Naive thymus-derived CD4-positive, alpha-beta T cell (primary cell): ENCODE measurements at regions not wholly inside any gene's neighbourhood (a gene's known extent, or its start where the extent isn't known, plus 50 kb on each side); places are given as distances from the start of the nearest gene placed in this dataset.

Experiments used
- ATAC-seq: fragments of 150-1000 bp; cut with Tn5 transposase; 2 replicates; pipeline ENCODE4 v1.10.0; 2021; ENCODE audit warnings: mild to moderate bottlenecking, moderate library complexity
- CTCF ChIA-PET: fragments of 350-600 bp; sonication (Branson Sonifier 250); formaldehyde crosslinking; loops from one replicate; lab custom pipeline; 2021; ENCODE audit warnings: antibody characterized with exemption; lab: Charles Lee
- POLR2A ChIA-PET: fragments of 350-600 bp; sonication (Branson Sonifier 250); formaldehyde crosslinking; loops from one replicate; lab custom pipeline; 2021; ENCODE audit warnings: antibody characterized with exemption, inconsistent platforms; lab: Charles Lee
- DNase-seq, 9 donors: peaks; one replicate each; pipeline versions ENCODE4 v3.0.0 to v3.0.0-alpha.2; 2020 to 2022; ENCODE audit warnings: mixed read lengths in 1 of 9
- H3K27ac ChIP-seq: one replicate; pipeline ENCODE4 v1.7.0; 2013; ENCODE audit warnings: mild to moderate bottlenecking, low read depth, low read length, moderate library complexity
- H3K27me3 ChIP-seq, 2 donors: one replicate each; pipeline ENCODE4 v1.7.0; 2013; ENCODE audit warnings: low read length in 2 of 2, mild to moderate bottlenecking in 2 of 2, moderate library complexity in 2 of 2; ENCODE audit not compliant: control insufficient read depth in 2 of 2, insufficient read depth in 2 of 2
- H3K36me3 ChIP-seq, 3 experiments: 1 replicate in 2 of 3; 2 replicates in 1 of 3; pipeline ENCODE4 v1.7.0; 2013; ENCODE audit warnings: low read length in 3 of 3, mild to moderate bottlenecking in 3 of 3, moderate library complexity in 1 of 3; ENCODE audit not compliant: insufficient read depth in 3 of 3, control insufficient read depth in 2 of 3
- H3K4me1 ChIP-seq, 2 donors: one replicate each; pipeline ENCODE4 v1.7.0; 2013; ENCODE audit warnings: low read length in 2 of 2, mild to moderate bottlenecking in 2 of 2, moderate library complexity in 1 of 2; ENCODE audit not compliant: control insufficient read depth in 2 of 2, insufficient read depth in 2 of 2
- H3K4me3 ChIP-seq: 2 replicates; pipeline ENCODE4 v1.7.0; 2013; ENCODE audit warnings: mild to moderate bottlenecking, low read length
- H3K9me3 ChIP-seq, 3 experiments: 1 replicate in 2 of 3; 2 replicates in 1 of 3; pipeline ENCODE4 v1.7.0; 2013; ENCODE audit warnings: low read length in 3 of 3; ENCODE audit not compliant: control insufficient read depth in 2 of 3
- H3K27ac Mint-ChIP-seq, 9 donors: one replicate each; pipeline ENCODE4 v1.8.0; 2020 to 2022; ENCODE audit warnings: mixed read lengths in 9 of 9, mild to moderate bottlenecking in 8 of 9, moderate library complexity in 5 of 9, inconsistent platforms in 2 of 9
- H3K27me3 Mint-ChIP-seq, 5 donors: one replicate each; pipeline ENCODE4 v1.8.0; 2021 to 2022; ENCODE audit warnings: mixed read lengths in 5 of 5, mild to moderate bottlenecking in 1 of 5
- H3K36me3 Mint-ChIP-seq, 5 donors: one replicate each; pipeline ENCODE4 v1.8.0; 2020 to 2022; ENCODE audit warnings: mixed read lengths in 5 of 5, mild to moderate bottlenecking in 3 of 5, inconsistent platforms in 1 of 5
- H3K4me1 Mint-ChIP-seq, 7 donors: one replicate each; pipeline ENCODE4 v1.8.0; 2020 to 2022; ENCODE audit warnings: mixed read lengths in 7 of 7, mild to moderate bottlenecking in 3 of 7, inconsistent platforms in 1 of 7
- H3K4me3 Mint-ChIP-seq, 10 donors: one replicate each; pipeline ENCODE4 v1.8.0; 2020 to 2022; ENCODE audit warnings: mild to moderate bottlenecking in 10 of 10, mixed read lengths in 10 of 10, moderate library complexity in 6 of 10, inconsistent platforms in 2 of 10
- H3K9me3 Mint-ChIP-seq, 11 donors: one replicate each; pipeline ENCODE4 v1.8.0; 2020 to 2022; ENCODE audit warnings: mixed read lengths in 11 of 11, mild to moderate bottlenecking in 4 of 11, inconsistent platforms in 1 of 11, moderate library complexity in 1 of 11
- intact Hi-C, 2 donors: fragments of 100-400 bp; cut with micrococcal nuclease; formaldehyde crosslinking; loops; one replicate each; pipeline ENCODE4 v1.15.1; 2023

GRCh38 chr4:124879195-124879594 is 166.7 kb upstream of the ANKRD50 start:
- peaks cover 0 to 24% (median 10%) of the 10 kb centered on the region in 11 donors for H3K9me3 Mint-ChIP-seq
- no peak for DNase-seq
- H3K4me3 Mint-ChIP-seq, result no peak overlapping the region
- Histone ChIP-seq H3K27ac (no peak overlapping the region), H3K36me3 (no peaks in the 10 kb centered on the region), H3K4me1 (no peaks in the 10 kb centered on the region), H3K9me3 (no peaks in the 10 kb centered on the region), H3K27me3 (no peaks in the 10 kb centered on the region), H3K4me3 (no peak overlapping the region)
- no peak for ATAC-seq
- peaks cover 0 to 4% (median 0%) of the 10 kb centered on the region in 5 donors for H3K36me3 Mint-ChIP-seq
- no peaks in the 10 kb centered on the region for H3K4me1 Mint-ChIP-seq
- intact Hi-C loops, result no loop called here
- peaks cover 0 to 8% (median 0%) of the 10 kb centered on the region in 5 donors for H3K27me3 Mint-ChIP-seq
- CTCF ChIA-PET, result no interaction called here
- H3K27ac Mint-ChIP-seq, result no peak overlapping the region
- POLR2A ChIA-PET, result no interaction called here

- CTCF ChIA-PET, result no interaction called here
- Mint-ChIP-seq H3K27ac (no peak overlapping the region), H3K9me3 (peaks cover 0 to 25% (median 11%) of the 10 kb centered on the region in 11 donors), H3K27me3 (peaks cover 0 to 8% (median 0%) of the 10 kb centered on the region in 5 donors), H3K4me1 (peaks cover 0 to 2% (median 0%) of the 10 kb centered on the region in 7 donors), H3K36me3 (peaks cover 0 to 4% (median 0%) of the 10 kb centered on the region in 5 donors), H3K4me3 (no peak overlapping the region)
- no peak for ATAC-seq
- no peak overlapping the region for H3K4me3 ChIP-seq
- POLR2A ChIA-PET, result no interaction called here
- H3K36me3 ChIP-seq, result no peaks in the 10 kb centered on the region
- H3K4me1 ChIP-seq, result no peaks in the 10 kb centered on the region
- no peaks in the 10 kb centered on the region for H3K27me3 ChIP-seq
- H3K9me3 ChIP-seq, result no peaks in the 10 kb centered on the region
- H3K27ac ChIP-seq, result no peak overlapping the region
- intact Hi-C loops, result no loop called here
- DNase-seq, result no peak
These were observed 161.6 kb upstream of the ANKRD50 start for GRCh38 chr4:124874172-124874450.

- intact Hi-C loops, result no loop called here
- H3K36me3 Mint-ChIP-seq, result peaks cover 0 to 4% (median 0%) of the 10 kb centered on the region in 5 donors
- CTCF ChIA-PET, result no interaction called here
These were observed 161.0 kb upstream of the ANKRD50 start for GRCh38 chr4:124873361-124874171.

DNA sequence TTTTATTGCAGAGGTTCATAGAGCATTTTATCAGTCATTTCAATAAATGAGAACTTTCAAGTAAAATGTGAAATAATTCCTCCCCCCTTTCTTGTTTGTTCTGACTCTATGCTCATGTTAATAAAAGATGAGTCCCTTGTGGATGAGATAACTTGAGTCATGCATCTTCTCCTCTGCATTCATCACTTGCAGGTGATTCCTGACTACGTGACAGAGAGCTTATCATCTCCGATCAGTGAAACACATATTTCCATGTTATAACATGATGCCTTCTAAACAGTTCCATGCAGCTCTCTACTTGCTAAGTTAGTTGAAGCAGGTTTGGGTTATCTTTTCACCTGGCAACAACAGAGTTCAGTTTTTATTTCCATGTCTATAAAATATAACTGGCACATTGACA is 160.1 kb upstream of the ANKRD50 start:
- Histone ChIP-seq H3K4me1 (no peaks in the 10 kb centered on the region), H3K27ac (no peak overlapping the region), H3K36me3 (no peaks in the 10 kb centered on the region), H3K9me3 (no peaks in the 10 kb centered on the region), H3K27me3 (no peaks in the 10 kb centered on the region), H3K4me3 (no peak overlapping the region)
- ATAC-seq (no peak), DNase-seq (no peak)
- ChIA-PET POLR2A (no interaction called here), CTCF (no interaction called here)
- no peak overlapping the region for H3K4me3 Mint-ChIP-seq
- peaks cover 0 to 19% (median 11%) of the 10 kb centered on the region in 11 donors for H3K9me3 Mint-ChIP-seq
- no peak overlapping the region for H3K27ac Mint-ChIP-seq
- H3K36me3 Mint-ChIP-seq, result peaks cover 0 to 4% (median 0%) of the 10 kb centered on the region in 5 donors
- intact Hi-C loops, result no loop called here
- peaks cover 0 to 8% (median 0%) of the 10 kb centered on the region in 5 donors for H3K27me3 Mint-ChIP-seq
- peaks cover 0 to 2% (median 0%) of the 10 kb centered on the region in 7 donors for H3K4me1 Mint-ChIP-seq

More at GRCh38 chr4:124873361-124874171, 161.0 kb upstream of the ANKRD50 start:
- DNase-seq (no peak), ATAC-seq (no peak)
- no peaks in the 10 kb centered on the region for H3K9me3 ChIP-seq
- no peaks in the 10 kb centered on the region for H3K27me3 ChIP-seq
- H3K27ac Mint-ChIP-seq, result no peak overlapping the region
- H3K27me3 Mint-ChIP-seq, result peaks cover 0 to 8% (median 0%) of the 10 kb centered on the region in 5 donors
- peaks cover 0 to 2% (median 0%) of the 10 kb centered on the region in 7 donors for H3K4me1 Mint-ChIP-seq
- no peak overlapping the region for H3K4me3 ChIP-seq
- peaks cover 0 to 25% (median 11%) of the 10 kb centered on the region in 11 donors for H3K9me3 Mint-ChIP-seq
- POLR2A ChIA-PET, result no interaction called here
- no peak overlapping the region for H3K4me3 Mint-ChIP-seq
- H3K27ac ChIP-seq, result no peak overlapping the region
- H3K4me1 ChIP-seq, result no peaks in the 10 kb centered on the region
- H3K36me3 ChIP-seq, result no peaks in the 10 kb centered on the region

DNA sequence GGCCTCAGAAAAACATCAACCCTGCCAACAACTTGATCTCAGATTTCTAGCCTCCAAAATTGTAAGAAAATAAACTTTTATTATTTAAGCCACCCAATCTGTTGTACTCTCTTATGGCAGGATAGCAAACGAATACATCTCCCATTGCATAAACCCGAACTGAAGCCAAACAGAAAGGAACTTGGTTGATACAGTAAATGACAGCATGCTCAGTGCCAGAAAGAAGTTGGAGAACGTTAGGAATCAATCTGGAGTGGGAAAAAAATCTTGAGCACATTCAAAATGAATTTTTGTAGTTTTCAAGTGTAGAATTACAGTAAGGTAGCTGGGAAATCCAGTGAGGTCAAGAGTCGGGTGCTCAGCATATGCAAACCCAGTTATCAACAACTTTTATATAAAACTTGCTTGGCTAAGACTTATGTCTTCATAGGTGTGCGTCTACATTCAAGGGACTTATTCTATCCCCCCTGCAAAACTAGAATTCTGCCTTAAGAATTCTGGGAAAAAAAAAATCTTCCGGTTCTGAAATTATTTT is 157.5 kb upstream of the ANKRD50 start:
- ChIA-PET CTCF (no interaction called here), POLR2A (no interaction called here)
- H3K36me3 ChIP-seq, result no peaks in the 10 kb centered on the region
- no peaks in the 10 kb centered on the region for H3K9me3 ChIP-seq
- DNase-seq (no peak), ATAC-seq (no peak)
- Mint-ChIP-seq H3K4me1 (peaks cover 0 to 2% (median 0%) of the 10 kb centered on the region in 7 donors), H3K9me3 (peaks cover 0 to 9% (median 0%) of the 10 kb centered on the region in 11 donors), H3K4me3 (no peak overlapping the region), H3K36me3 (no peaks in the 10 kb centered on the region), H3K27ac (no peak overlapping the region), H3K27me3 (no peaks in the 10 kb centered on the region)
- H3K4me1 ChIP-seq, result no peaks in the 10 kb centered on the region
- no peaks in the 10 kb centered on the region for H3K27me3 ChIP-seq
- no peak overlapping the region for H3K27ac ChIP-seq
- H3K4me3 ChIP-seq, result no peak overlapping the region
- intact Hi-C loops, result no loop called here

DNA sequence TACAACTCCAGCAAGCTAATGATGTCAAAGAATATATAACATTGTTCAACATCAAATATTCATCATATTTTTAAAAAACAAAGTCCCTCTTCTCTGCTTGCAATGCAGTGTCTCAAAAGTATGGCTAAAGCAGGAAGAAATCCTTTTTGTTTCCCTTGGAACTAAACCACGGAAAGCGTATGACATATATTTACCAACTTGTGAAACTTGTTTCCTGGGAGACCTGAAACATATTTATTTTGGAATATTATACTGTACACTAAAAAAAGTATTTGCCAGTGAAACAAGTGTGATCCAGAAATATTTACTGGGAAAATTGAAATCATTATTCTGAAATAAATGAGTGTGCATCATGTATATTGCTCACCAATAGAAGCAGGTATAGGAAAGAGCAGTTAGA is 156.0 kb upstream of the ANKRD50 start:
- CTCF ChIA-PET, result no interaction called here
- H3K9me3 Mint-ChIP-seq, result peaks cover 0 to 4% (median 0%) of the 10 kb centered on the region in 11 donors

GRCh38 chr4:124867536-124867935 is 155.0 kb upstream of the ANKRD50 start:
- Histone ChIP-seq H3K27me3 (no peaks in the 10 kb centered on the region), H3K36me3 (no peaks in the 10 kb centered on the region), H3K9me3 (no peaks in the 10 kb centered on the region), H3K4me1 (no peaks in the 10 kb centered on the region), H3K4me3 (no peak overlapping the region), H3K27ac (no peak overlapping the region)
- DNase-seq, result no peak
- H3K9me3 Mint-ChIP-seq, result peaks cover 0 to 4% (median 0%) of the 10 kb centered on the region in 11 donors
- no peaks in the 10 kb centered on the region for H3K36me3 Mint-ChIP-seq
- no peak for ATAC-seq
- H3K4me3 Mint-ChIP-seq, result no peak overlapping the region
- H3K4me1 Mint-ChIP-seq, result peaks cover 0 to 2% (median 0%) of the 10 kb centered on the region in 7 donors
- intact Hi-C loops, result no loop called here
- no peak overlapping the region for H3K27ac Mint-ChIP-seq
- H3K27me3 Mint-ChIP-seq, result no peaks in the 10 kb centered on the region
- ChIA-PET POLR2A (no interaction called here), CTCF (no interaction called here)

More for the DNA sequence above, 156.0 kb upstream of the ANKRD50 start:
- H3K4me3 ChIP-seq, result no peak overlapping the region
- Mint-ChIP-seq H3K4me3 (no peak overlapping the region), H3K27ac (no peak overlapping the region), H3K36me3 (no peaks in the 10 kb centered on the region), H3K4me1 (peaks cover 0 to 2% (median 0%) of the 10 kb centered on the region in 7 donors), H3K27me3 (no peaks in the 10 kb centered on the region)
- no peaks in the 10 kb centered on the region for H3K27me3 ChIP-seq
- intact Hi-C loops, result no loop called here
- H3K27ac ChIP-seq, result no peak overlapping the region
- POLR2A ChIA-PET, result no interaction called here
- no peaks in the 10 kb centered on the region for H3K36me3 ChIP-seq
- no peaks in the 10 kb centered on the region for H3K9me3 ChIP-seq
- DNase-seq, result no peak
- no peak for ATAC-seq
- H3K4me1 ChIP-seq, result no peaks in the 10 kb centered on the region
